Ascending aorta (tissue), 2 donors: ENCODE measurements at regions not wholly inside any gene's neighbourhood (a gene's known extent, or its start where the extent isn't known, plus 50 kb on each side); places are given as distances from the start of the nearest gene placed in this dataset.

Experiments
- DNase-seq, 2 donors: peaks; one replicate each; pipeline ENCODE4 v3.0.0-alpha.2; 2019; ENCODE audit warnings: low spot score in 2 of 2
- H3K27ac ChIP-seq, 2 donors: fragments of 200-600 bp; sonication (generic); one replicate each; pipeline ENCODE4 v1.5.1; 2016 to 2017; ENCODE audit warnings: mild to moderate bottlenecking in 1 of 2
- H3K27me3 ChIP-seq: fragments of 200-600 bp; sonication (generic); one replicate; pipeline ENCODE4 v1.5.1; 2017
- H3K36me3 ChIP-seq, 2 donors: fragments of 200-600 bp; sonication (generic); one replicate each; pipeline ENCODE4 v1.5.1; 2016
- H3K4me1 ChIP-seq, 2 donors: fragments of 200-600 bp; sonication (generic); one replicate each; pipeline ENCODE4 v1.5.1; 2016 to 2017; ENCODE audit warnings: mild to moderate bottlenecking in 1 of 2
- H3K4me3 ChIP-seq, 2 donors: fragments of 200-600 bp; sonication (generic); one replicate each; pipeline ENCODE4 v1.5.1; 2016 to 2017; ENCODE audit warnings: mild to moderate bottlenecking in 1 of 2
- H3K9me3 ChIP-seq, 2 donors: fragments of 200-600 bp; sonication (generic); one replicate each; pipeline ENCODE4 v1.5.1; 2016
- intact Hi-C: fragments of 100-400 bp; cut with DNase I; formaldehyde crosslinking; loops from one replicate; pipeline ENCODE4 v1.15.1; 2023
- TF ChIP-seq, protein P1 (sequence below), 3 experiments: fragments of 200-600 bp in 2 of 3; fragments of 450-650 bp in 1 of 3; sonication (generic) in 2 of 3; IDR thresholded peaks; one replicate each; pipeline ENCODE4 v1.5.1; 2016 to 2019; ENCODE audit warnings: antibody characterized with exemption in 3 of 3, mild to moderate bottlenecking in 1 of 3, moderate library complexity in 1 of 3

DNA sequence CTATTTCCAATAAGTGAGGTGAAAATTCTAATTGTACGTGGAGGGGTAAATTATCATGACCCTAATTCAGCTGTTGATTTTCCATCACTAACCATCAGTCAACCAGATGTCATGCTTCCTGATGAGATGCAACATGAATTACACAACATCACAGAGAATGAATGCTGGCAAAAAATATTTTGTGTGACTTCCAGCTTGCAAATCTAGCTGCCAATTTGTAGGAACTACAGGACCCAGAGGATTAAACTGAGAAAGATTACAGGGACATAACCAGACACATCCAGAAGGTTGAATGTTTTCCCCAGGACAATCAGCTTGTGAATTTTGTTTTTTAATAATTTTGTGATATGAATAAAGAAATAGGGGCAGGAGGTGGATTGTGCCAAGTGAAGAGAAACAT lies 349.0 kb upstream of the ATP10A start:
- no peaks in the 10 kb centered on the region for H3K27me3 ChIP-seq

DNA sequence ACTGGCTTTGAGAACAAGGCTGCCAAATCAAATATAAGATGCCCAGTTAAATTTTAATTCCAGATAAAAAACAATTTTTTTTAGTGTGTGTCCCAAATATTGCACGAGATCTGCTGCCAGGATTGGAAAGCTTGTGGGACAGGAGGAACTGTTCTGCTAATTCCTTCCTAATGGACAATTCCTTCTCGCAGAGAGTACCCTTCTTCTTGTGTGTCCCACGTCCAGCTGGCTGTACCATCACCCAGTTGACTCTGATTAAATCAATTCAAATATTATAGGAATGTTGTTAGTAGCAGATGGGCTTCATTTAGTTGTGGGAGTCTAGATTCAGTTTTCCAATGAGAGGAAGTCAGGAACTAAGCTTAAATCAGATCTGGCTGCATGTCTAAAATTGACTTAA lies 347.9 kb upstream of the ATP10A start:
- intact Hi-C loops = no loop called here

More for the DNA sequence above, 349.0 kb upstream of the ATP10A start:
- intact Hi-C loops = no loop called here
- TF ChIP-seq, protein P1, sequence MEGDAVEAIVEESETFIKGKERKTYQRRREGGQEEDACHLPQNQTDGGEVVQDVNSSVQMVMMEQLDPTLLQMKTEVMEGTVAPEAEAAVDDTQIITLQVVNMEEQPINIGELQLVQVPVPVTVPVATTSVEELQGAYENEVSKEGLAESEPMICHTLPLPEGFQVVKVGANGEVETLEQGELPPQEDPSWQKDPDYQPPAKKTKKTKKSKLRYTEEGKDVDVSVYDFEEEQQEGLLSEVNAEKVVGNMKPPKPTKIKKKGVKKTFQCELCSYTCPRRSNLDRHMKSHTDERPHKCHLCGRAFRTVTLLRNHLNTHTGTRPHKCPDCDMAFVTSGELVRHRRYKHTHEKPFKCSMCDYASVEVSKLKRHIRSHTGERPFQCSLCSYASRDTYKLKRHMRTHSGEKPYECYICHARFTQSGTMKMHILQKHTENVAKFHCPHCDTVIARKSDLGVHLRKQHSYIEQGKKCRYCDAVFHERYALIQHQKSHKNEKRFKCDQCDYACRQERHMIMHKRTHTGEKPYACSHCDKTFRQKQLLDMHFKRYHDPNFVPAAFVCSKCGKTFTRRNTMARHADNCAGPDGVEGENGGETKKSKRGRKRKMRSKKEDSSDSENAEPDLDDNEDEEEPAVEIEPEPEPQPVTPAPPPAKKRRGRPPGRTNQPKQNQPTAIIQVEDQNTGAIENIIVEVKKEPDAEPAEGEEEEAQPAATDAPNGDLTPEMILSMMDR (IDR thresholded peaks at IDR 0.05) = no peak
- Histone ChIP-seq H3K9me3 (no peaks in the 10 kb centered on the region), H3K4me3 (no peak overlapping the region), H3K4me1 (no peaks in the 10 kb centered on the region), H3K36me3 (no peaks in the 10 kb centered on the region), H3K27ac (no peak overlapping the region)
- DNase-seq = no peak

DNA sequence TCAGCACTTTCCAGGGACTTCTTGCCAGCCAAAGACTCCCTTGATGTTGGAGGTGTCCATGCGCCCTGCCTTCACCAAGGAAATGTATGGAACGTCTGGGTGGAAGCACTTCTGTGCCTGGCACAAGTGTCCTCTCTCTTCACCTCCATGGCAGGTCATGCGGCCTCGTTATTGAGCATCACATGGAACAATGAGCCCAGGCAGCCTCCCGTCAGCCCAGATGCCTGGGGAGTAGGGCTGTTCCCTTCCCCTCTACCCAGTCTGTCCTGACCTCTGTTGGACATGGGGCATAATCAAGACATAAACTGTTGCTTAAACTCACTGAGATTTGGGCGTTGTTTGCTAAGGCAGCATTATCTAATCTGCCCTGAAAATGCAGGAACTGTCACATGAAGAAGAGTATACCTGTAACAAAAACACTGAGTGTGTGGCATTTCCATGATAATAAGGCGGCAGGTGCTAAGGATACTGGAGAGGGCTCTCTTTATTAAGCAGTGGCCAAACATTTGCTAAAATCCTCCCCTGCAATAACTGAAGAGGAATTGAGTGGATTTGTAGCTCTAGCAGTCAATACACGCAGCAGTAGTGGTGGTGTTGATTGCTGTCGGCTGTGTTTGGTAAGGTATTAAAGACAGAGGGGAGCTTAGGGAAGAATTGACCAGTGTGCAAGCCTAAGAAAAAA lies 338.2 kb upstream of the ATP10A start:
- DNase-seq = no peak
- Histone ChIP-seq H3K36me3 (no peaks in the 10 kb centered on the region), H3K27me3 (no peaks in the 10 kb centered on the region), H3K9me3 (no peaks in the 10 kb centered on the region), H3K27ac (no peak overlapping the region), H3K4me1 (no peaks in the 10 kb centered on the region), H3K4me3 (no peak overlapping the region)
- TF ChIP-seq, protein P1 (IDR thresholded peaks at IDR 0.05) = no peak
- intact Hi-C loops = no loop called here

More for the DNA sequence above, 347.9 kb upstream of the ATP10A start:
- Histone ChIP-seq H3K4me1 (no peaks in the 10 kb centered on the region), H3K27ac (no peak overlapping the region), H3K4me3 (no peak overlapping the region), H3K9me3 (no peaks in the 10 kb centered on the region), H3K36me3 (no peaks in the 10 kb centered on the region), H3K27me3 (no peaks in the 10 kb centered on the region)
- no peak for DNase-seq
- TF ChIP-seq, protein P1 (IDR thresholded peaks at IDR 0.05) = no peak

DNA sequence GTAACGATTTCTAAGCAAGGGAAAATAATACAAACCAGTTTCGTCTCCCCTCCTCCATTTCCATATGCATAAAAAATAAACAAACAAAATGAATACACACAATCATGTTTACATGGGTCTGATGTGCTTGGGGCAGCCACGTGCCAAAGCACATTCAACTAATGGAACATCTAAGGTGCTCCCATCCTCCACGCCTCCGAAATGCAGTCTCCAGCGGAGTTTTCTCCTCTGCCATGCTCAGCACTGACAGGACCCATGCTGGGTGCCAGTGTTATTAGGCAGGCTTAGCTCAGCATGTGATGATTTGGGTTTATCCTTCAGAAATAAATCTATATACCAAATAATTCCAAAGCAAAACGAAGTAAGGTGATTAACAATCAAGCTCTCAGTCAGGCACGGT lies 337.3 kb upstream of the ATP10A start:
- H3K4me3 ChIP-seq = no peak overlapping the region
- H3K4me1 ChIP-seq = no peaks in the 10 kb centered on the region
- H3K9me3 ChIP-seq = no peaks in the 10 kb centered on the region
- H3K27ac ChIP-seq = no peak overlapping the region
- no peaks in the 10 kb centered on the region for H3K36me3 ChIP-seq
- no peak for DNase-seq
- intact Hi-C loops = no loop called here
- no peaks in the 10 kb centered on the region for H3K27me3 ChIP-seq
- TF ChIP-seq, protein P1 (IDR thresholded peaks at IDR 0.05) = no peak

DNA sequence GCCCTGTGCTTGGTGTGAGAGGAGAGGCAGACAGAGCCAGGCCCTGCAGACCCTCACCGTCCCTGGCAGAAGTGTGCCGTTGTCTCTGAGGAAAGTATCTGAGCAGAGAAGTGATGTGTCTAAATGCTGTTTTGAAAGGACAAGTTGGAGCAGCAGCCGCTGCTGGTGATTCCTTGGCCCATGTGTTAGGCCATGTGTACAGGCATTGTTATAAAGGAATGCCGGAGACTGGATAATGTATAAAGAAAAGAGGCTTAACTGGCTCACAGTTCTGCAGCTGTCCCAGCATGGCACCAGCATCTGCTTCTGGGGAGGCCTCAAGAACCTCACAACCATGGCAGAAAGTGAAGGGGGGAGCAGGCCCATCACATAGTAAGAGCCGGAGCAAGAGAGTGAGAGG lies 334.6 kb upstream of the ATP10A start:
- H3K9me3 ChIP-seq = no peaks in the 10 kb centered on the region
- no peak for DNase-seq
- no peak overlapping the region for H3K27ac ChIP-seq
- H3K36me3 ChIP-seq = no peaks in the 10 kb centered on the region
- no peaks in the 10 kb centered on the region for H3K27me3 ChIP-seq
- no peaks in the 10 kb centered on the region for H3K4me1 ChIP-seq
- TF ChIP-seq, protein P1 (IDR thresholded peaks at IDR 0.05) = no peak
- intact Hi-C loops = no loop called here
- no peak overlapping the region for H3K4me3 ChIP-seq

DNA sequence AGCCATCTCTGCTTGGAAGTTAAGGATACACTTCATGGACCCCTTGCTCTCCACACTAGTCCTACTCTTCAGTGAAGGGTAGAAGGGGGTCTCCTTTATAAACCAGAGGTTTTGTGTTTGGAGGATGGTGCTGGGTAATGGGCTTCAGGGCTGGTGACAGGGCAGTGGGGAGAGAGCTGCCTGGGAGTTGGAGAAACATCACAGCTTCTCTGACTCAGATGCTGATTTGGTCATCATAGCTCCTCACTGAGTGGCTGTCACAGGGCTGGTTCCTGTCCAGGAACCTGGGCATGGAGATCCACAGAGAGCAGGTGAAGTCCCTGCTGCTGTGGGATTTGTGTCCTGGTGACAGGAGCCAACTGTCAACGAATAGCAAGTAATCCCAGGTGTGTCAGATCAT lies 333.9 kb upstream of the ATP10A start:
- no peaks in the 10 kb centered on the region for H3K4me1 ChIP-seq

More for the DNA sequence above, 333.9 kb upstream of the ATP10A start:
- TF ChIP-seq, protein P1 (IDR thresholded peaks at IDR 0.05) = no peak
- Histone ChIP-seq H3K36me3 (no peaks in the 10 kb centered on the region), H3K9me3 (no peaks in the 10 kb centered on the region), H3K27me3 (no peaks in the 10 kb centered on the region), H3K4me3 (no peak overlapping the region), H3K27ac (no peak overlapping the region)
- no peak for DNase-seq
- intact Hi-C loops = no loop called here
